HG02884 (cell line): ENCODE measurements at regions not wholly inside any gene's neighbourhood (a gene's known extent, or its start where the extent isn't known, plus 50 kb on each side); places are given as distances from the start of the nearest gene placed in this dataset.

ENCODE experiments used
- ATAC-seq: cut with Tn5 transposase; IDR thresholded peaks from one replicate; pipeline ENCODE4 v1.9.1; 2021; ENCODE audit warnings: mild to moderate bottlenecking, moderate library complexity; ENCODE audit not compliant: unreplicated experiment

- no peak for ATAC-seq
These were observed 117.9 kb upstream of the HABP2 start for GRCh38 chr10:113434950-113435349.

- ATAC-seq = no peak
These were observed 117.0 kb upstream of the HABP2 start for GRCh38 chr10:113435881-113436280.

GRCh38 chr10:113436851-113437250 lies 116.0 kb upstream of the HABP2 start:
- no peak for ATAC-seq

- no peak for ATAC-seq
These were observed 114.2 kb upstream of the HABP2 start for GRCh38 chr10:113438652-113439051.

- ATAC-seq = no peak
These were observed 111.6 kb upstream of the HABP2 start for GRCh38 chr10:113441220-113441619.

GRCh38 chr10:113441686-113442270 lies 111.1 kb upstream of the HABP2 start:
- ATAC-seq = no peak

- ATAC-seq = no peak
These were observed 110.5 kb upstream of the HABP2 start for GRCh38 chr10:113442336-113442735.

- ATAC-seq = no peak
These were observed 109.5 kb upstream of the HABP2 start for GRCh38 chr10:113443141-113443925.

GRCh38 chr10:113444766-113445365 lies 108.0 kb upstream of the HABP2 start:
- ATAC-seq = no peak

GRCh38 chr10:113445736-113446135 lies 107.1 kb upstream of the HABP2 start:
- ATAC-seq = no peak

GRCh38 chr10:113446739-113447138 lies 106.1 kb upstream of the HABP2 start:
- ATAC-seq = no peak

GRCh38 chr10:113447278-113447677 lies 105.6 kb upstream of the HABP2 start:
- ATAC-seq = no peak

GRCh38 chr10:113449006-113449695 lies 103.7 kb upstream of the HABP2 start:
- ATAC-seq = no peak

GRCh38 chr10:113450046-113450804 lies 102.6 kb upstream of the HABP2 start:
- no peak for ATAC-seq

GRCh38 chr10:113450906-113451305 lies 101.9 kb upstream of the HABP2 start:
- no peak for ATAC-seq

- ATAC-seq = no peak
These were observed 100.6 kb upstream of the HABP2 start for GRCh38 chr10:113452146-113452845.

GRCh38 chr10:113453351-113453750 lies 99.5 kb upstream of the HABP2 start:
- no peak for ATAC-seq

GRCh38 chr10:113454341-113455061 lies 98.4 kb upstream of the HABP2 start:
- ATAC-seq = no peak

- ATAC-seq = no peak
These were observed 96.9 kb upstream of the HABP2 start for GRCh38 chr10:113455947-113456346.

- no peak for ATAC-seq
These were observed 96.1 kb upstream of the HABP2 start for GRCh38 chr10:113456741-113457140.
